GM19467 (cell line): ENCODE measurements at regions not wholly inside any gene's neighbourhood (a gene's known extent, or its start where the extent isn't known, plus 50 kb on each side); places are given as distances from the start of the nearest gene placed in this dataset.

Source experiments
- ATAC-seq: cut with Tn5 transposase; IDR thresholded peaks from one replicate; pipeline ENCODE4 v1.9.1; 2021; ENCODE audit warnings: mild to moderate bottlenecking, moderate library complexity; ENCODE audit not compliant: unreplicated experiment

- no peak for ATAC-seq
These were observed 986.3 kb downstream of the TFAP2A start for GRCh38 chr6:9428421-9429172.

GRCh38 chr6:9422138-9422537, 986.8 kb upstream of the SLC35B3 start:
- no peak for ATAC-seq

- no peak for ATAC-seq
These were observed 985.1 kb upstream of the SLC35B3 start for GRCh38 chr6:9420316-9421015.

GRCh38 chr6:9417400-9417799, 982.1 kb upstream of the SLC35B3 start:
- no peak for ATAC-seq

- no peak for ATAC-seq
These were observed 977.7 kb upstream of the SLC35B3 start for GRCh38 chr6:9412951-9413559.

- no peak for ATAC-seq
These were observed 973.8 kb upstream of the SLC35B3 start for GRCh38 chr6:9409126-9409525.

GRCh38 chr6:9408402-9409117, 973.2 kb upstream of the SLC35B3 start:
- no peak for ATAC-seq

GRCh38 chr6:9405825-9406224, 970.5 kb upstream of the SLC35B3 start:
- ATAC-seq = no peak

- no peak for ATAC-seq
These were observed 970.0 kb upstream of the SLC35B3 start for GRCh38 chr6:9405369-9405768.

- ATAC-seq = no peak
These were observed 969.2 kb upstream of the SLC35B3 start for GRCh38 chr6:9404351-9405146.

GRCh38 chr6:9403736-9404135, 968.4 kb upstream of the SLC35B3 start:
- ATAC-seq = no peak

- no peak for ATAC-seq
These were observed 966.6 kb upstream of the SLC35B3 start for GRCh38 chr6:9401960-9402359.

GRCh38 chr6:9399916-9400315, 964.6 kb upstream of the SLC35B3 start:
- no peak for ATAC-seq

- ATAC-seq = no peak
These were observed 963.5 kb upstream of the SLC35B3 start for GRCh38 chr6:9398767-9399373.

- ATAC-seq = no peak
These were observed 962.9 kb upstream of the SLC35B3 start for GRCh38 chr6:9398071-9398766.

- no peak for ATAC-seq
These were observed 953.3 kb upstream of the SLC35B3 start for GRCh38 chr6:9388596-9388995.

- ATAC-seq = no peak
These were observed 945.2 kb upstream of the SLC35B3 start for GRCh38 chr6:9380568-9380967.

GRCh38 chr6:9373308-9373707, 938.0 kb upstream of the SLC35B3 start:
- no peak for ATAC-seq

- ATAC-seq = no peak
These were observed 935.1 kb upstream of the SLC35B3 start for GRCh38 chr6:9370480-9370879.

GRCh38 chr6:9365378-9365777, 930.0 kb upstream of the SLC35B3 start:
- ATAC-seq = no peak
